OCI-LY1 (cell line): ENCODE measurements at regions not wholly inside any gene's neighbourhood (a gene's known extent, or its start where the extent isn't known, plus 50 kb on each side); places are given as distances from the start of the nearest gene placed in this dataset.

Experiments used
- H2AFZ ChIP-seq: fragments of 200-600 bp; sonication (generic), shearing (Covaris generic); 2 replicates; pipeline ENCODE4 v1.6.0; 2014; ENCODE audit warnings: antibody characterized with exemption, mild to moderate bottlenecking, low read length
- H3F3A ChIP-seq: fragments of 200-600 bp; sonication (generic), shearing (Covaris generic); 2 replicates; pipeline ENCODE4 v1.6.0; 2014; ENCODE audit warnings: mild to moderate bottlenecking, antibody characterized with exemption, low read length, moderate library complexity; ENCODE audit not compliant: insufficient read depth
- H3K27ac ChIP-seq: fragments of 200-600 bp; sonication (generic); 2 replicates; pipeline ENCODE4 v1.5.1; 2014; ENCODE audit warnings: low read length, mixed run types, mild to moderate bottlenecking, low read depth; ENCODE audit not compliant: poor library complexity, severe bottlenecking
- H3K27me3 ChIP-seq: fragments of 200-600 bp; sonication (generic); 2 replicates; pipeline ENCODE4 v1.6.0; 2014; ENCODE audit warnings: antibody characterized with exemption, mild to moderate bottlenecking, low read length, moderate library complexity; ENCODE audit not compliant: insufficient read depth
- H3K36me3 ChIP-seq: fragments of 200-600 bp; sonication (generic); 2 replicates; pipeline ENCODE4 v1.6.1; 2014; ENCODE audit warnings: mild to moderate bottlenecking, antibody characterized with exemption, low read length, moderate library complexity, mixed read lengths; ENCODE audit not compliant: insufficient read depth
- H3K4me1 ChIP-seq: fragments of 200-600 bp; sonication (generic); 2 replicates; pipeline ENCODE4 v1.5.1; 2014; ENCODE audit warnings: mild to moderate bottlenecking, low read length, moderate library complexity; ENCODE audit not compliant: insufficient read depth, severe bottlenecking
- H3K4me2 ChIP-seq: fragments of 200-600 bp; sonication (generic), shearing (Covaris generic); 2 replicates; pipeline ENCODE4 v1.6.1; 2014; ENCODE audit warnings: low read length
- H3K4me3 ChIP-seq: fragments of 200-600 bp; sonication (generic); 2 replicates; pipeline ENCODE4 v1.5.1; 2014; ENCODE audit warnings: low read length, low read depth, mild to moderate bottlenecking, mixed read lengths; ENCODE audit not compliant: poor library complexity, severe bottlenecking
- H3K79me2 ChIP-seq: fragments of 200-600 bp; shearing (Covaris generic); 2 replicates; pipeline ENCODE4 v1.6.1; 2016; ENCODE audit warnings: mixed run types, low read length, mixed read lengths; ENCODE audit not compliant: insufficient read depth
- H3K9ac ChIP-seq: fragments of 200-600 bp; sonication (generic), shearing (Covaris generic); 2 replicates; pipeline ENCODE4 v1.6.1; 2014; ENCODE audit warnings: mild to moderate bottlenecking, low read length, mixed read lengths
- H3K9me2 ChIP-seq: fragments of 200-600 bp; sonication (generic), shearing (Covaris generic); 2 replicates; pipeline ENCODE4 v1.6.1; 2014; ENCODE audit warnings: low read depth, mild to moderate bottlenecking, low read length, mixed read lengths
- H3K9me3 ChIP-seq: fragments of 200-600 bp; shearing (Covaris generic); 2 replicates; pipeline ENCODE4 v1.6.1; 2014; ENCODE audit warnings: low read length, mixed read lengths
- H4K20me1 ChIP-seq: fragments of 200-600 bp; sonication (generic), shearing (Covaris generic); 2 replicates; pipeline ENCODE4 v1.6.0; 2016; ENCODE audit warnings: mild to moderate bottlenecking, low read length; ENCODE audit not compliant: insufficient read depth
- EZH2 ChIP-seq: fragments of 200-600 bp; sonication (generic), shearing (Covaris generic); IDR thresholded peaks from 2 replicates; pipeline ENCODE4 v1.8.0; 2017; ENCODE audit warnings: borderline replicate concordance, mixed run types, mild to moderate bottlenecking, antibody characterized with exemption, low read length, moderate library complexity, mixed read lengths
- TF ChIP-seq, protein P1 (sequence below): fragments of 200-600 bp; sonication (generic), shearing (Covaris generic); IDR thresholded peaks from 2 replicates; pipeline ENCODE4 v1.5.1; 2017; ENCODE audit warnings: mild to moderate bottlenecking, antibody characterized with exemption, low read length, moderate library complexity, mixed read lengths

DNA sequence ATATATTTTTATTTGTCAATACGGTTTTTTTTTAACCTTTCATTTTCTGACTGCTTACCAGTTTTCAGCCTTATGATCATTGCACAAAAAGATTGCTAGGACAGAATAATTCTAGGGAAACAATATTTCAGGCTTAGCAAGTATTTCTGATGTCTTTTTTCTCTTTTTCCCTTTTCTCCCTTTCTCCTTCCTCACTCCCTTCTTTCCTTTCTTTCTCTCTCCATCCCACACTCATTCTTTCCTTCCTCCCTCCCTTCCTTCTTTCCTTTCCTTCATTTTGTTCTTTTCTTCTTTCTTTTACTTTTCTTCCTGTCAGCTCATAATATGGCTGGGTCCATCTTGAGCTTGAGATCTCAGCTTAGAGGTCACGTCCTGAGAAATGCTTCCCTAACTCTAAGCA lies 601.4 kb upstream of the NOVA1 start:
- H3K9me2 ChIP-seq: no peaks in the 10 kb centered on the region
- no peak overlapping the region for H3K27ac ChIP-seq
- no peak overlapping the region for H2AFZ ChIP-seq
- no peak overlapping the region for H3K9ac ChIP-seq
- no peaks in the 10 kb centered on the region for H3F3A ChIP-seq
- H3K27me3 ChIP-seq: no peaks in the 10 kb centered on the region
- no peaks in the 10 kb centered on the region for H4K20me1 ChIP-seq
- H3K4me3 ChIP-seq: no peak overlapping the region
- H3K79me2 ChIP-seq: no peaks in the 10 kb centered on the region
- no peaks in the 10 kb centered on the region for H3K9me3 ChIP-seq
- no peak overlapping the region for H3K4me2 ChIP-seq
- no peaks in the 10 kb centered on the region for H3K36me3 ChIP-seq
- H3K4me1 ChIP-seq: no peaks in the 10 kb centered on the region
- no peak for TF ChIP-seq EZH2
- TF ChIP-seq, protein P1, sequence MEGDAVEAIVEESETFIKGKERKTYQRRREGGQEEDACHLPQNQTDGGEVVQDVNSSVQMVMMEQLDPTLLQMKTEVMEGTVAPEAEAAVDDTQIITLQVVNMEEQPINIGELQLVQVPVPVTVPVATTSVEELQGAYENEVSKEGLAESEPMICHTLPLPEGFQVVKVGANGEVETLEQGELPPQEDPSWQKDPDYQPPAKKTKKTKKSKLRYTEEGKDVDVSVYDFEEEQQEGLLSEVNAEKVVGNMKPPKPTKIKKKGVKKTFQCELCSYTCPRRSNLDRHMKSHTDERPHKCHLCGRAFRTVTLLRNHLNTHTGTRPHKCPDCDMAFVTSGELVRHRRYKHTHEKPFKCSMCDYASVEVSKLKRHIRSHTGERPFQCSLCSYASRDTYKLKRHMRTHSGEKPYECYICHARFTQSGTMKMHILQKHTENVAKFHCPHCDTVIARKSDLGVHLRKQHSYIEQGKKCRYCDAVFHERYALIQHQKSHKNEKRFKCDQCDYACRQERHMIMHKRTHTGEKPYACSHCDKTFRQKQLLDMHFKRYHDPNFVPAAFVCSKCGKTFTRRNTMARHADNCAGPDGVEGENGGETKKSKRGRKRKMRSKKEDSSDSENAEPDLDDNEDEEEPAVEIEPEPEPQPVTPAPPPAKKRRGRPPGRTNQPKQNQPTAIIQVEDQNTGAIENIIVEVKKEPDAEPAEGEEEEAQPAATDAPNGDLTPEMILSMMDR: no peak

DNA sequence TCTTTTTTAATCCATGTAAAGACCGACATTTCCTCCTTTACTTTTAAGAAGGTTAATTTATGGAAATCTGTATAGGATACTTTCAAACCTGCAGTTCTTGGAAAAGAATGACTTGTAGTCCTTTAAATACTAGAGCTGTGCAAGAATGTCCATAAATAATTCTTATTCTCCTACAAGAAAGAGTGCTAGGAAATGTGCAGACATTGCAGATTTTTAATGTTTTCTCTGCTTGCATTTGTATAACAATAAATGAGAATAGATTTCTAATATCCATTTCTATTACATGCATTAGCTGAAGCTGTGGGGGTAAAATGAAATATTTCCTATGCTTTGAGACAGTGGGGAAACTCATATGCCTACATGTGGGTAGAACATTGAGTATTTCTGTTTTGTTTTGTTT lies 607.2 kb upstream of the NOVA1 start:
- no peaks in the 10 kb centered on the region for H3K79me2 ChIP-seq
- H3K9me3 ChIP-seq: no peaks in the 10 kb centered on the region
- no peaks in the 10 kb centered on the region for H3K4me1 ChIP-seq
- no peaks in the 10 kb centered on the region for H4K20me1 ChIP-seq
- H3K9ac ChIP-seq: no peak overlapping the region
- no peak overlapping the region for H3K4me2 ChIP-seq
- no peak overlapping the region for H3K27ac ChIP-seq
- TF ChIP-seq EZH2: no peak
- TF ChIP-seq, protein P1: no peak
- H2AFZ ChIP-seq: no peak overlapping the region
- no peak overlapping the region for H3K4me3 ChIP-seq
- H3K36me3 ChIP-seq: no peaks in the 10 kb centered on the region
- H3F3A ChIP-seq: no peaks in the 10 kb centered on the region
- no peaks in the 10 kb centered on the region for H3K9me2 ChIP-seq
- no peaks in the 10 kb centered on the region for H3K27me3 ChIP-seq

DNA sequence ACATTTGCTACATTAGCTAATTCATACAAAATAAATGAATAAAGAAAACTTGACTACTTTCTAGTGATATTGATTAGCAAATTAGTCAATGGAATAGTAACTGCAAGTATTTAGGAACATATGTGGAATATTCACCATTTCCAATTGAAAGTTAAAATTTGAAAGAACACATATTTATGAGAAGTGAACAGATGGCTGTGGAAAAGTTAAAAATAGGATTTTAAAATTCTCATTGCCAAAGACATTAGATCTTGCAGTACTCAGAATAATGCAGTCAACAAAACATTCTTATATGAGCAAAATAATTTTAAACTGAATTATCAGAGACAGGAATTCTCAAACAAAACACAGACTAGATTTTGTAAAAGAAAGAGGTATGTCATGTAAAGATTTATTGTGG lies 613.9 kb upstream of the NOVA1 start:
- H3K36me3 ChIP-seq: no peaks in the 10 kb centered on the region
- H3K4me1 ChIP-seq: no peaks in the 10 kb centered on the region
- no peaks in the 10 kb centered on the region for H3F3A ChIP-seq
- no peak overlapping the region for H3K27ac ChIP-seq
- no peaks in the 10 kb centered on the region for H3K79me2 ChIP-seq
- no peak overlapping the region for H3K9ac ChIP-seq
- H3K9me2 ChIP-seq: no peaks in the 10 kb centered on the region
- no peak for TF ChIP-seq EZH2
- TF ChIP-seq, protein P1: no peak
- H4K20me1 ChIP-seq: no peaks in the 10 kb centered on the region
- no peaks in the 10 kb centered on the region for H3K9me3 ChIP-seq
- no peak overlapping the region for H3K4me2 ChIP-seq
- H3K4me3 ChIP-seq: no peak overlapping the region
- H2AFZ ChIP-seq: no peak overlapping the region
- no peaks in the 10 kb centered on the region for H3K27me3 ChIP-seq
